C4-2B (cell line): ENCODE measurements at regions not wholly inside any gene's neighbourhood (a gene's known extent, or its start where the extent isn't known, plus 50 kb on each side); places are given as distances from the start of the nearest gene placed in this dataset.
"Not testable (repeated sequence)": the region's sequence is repeated elsewhere in the genome, so short reads cannot be mapped to it uniquely, and the experiment has no call there.

Experiments
- H3K27ac ChIP-seq: fragments of 450-650 bp; 2 replicates; pipeline ENCODE4 v1.5.1; 2017
- ZFX ChIP-seq: fragments of 450-650 bp; IDR thresholded peaks from 2 replicates; pipeline ENCODE4 v1.6.1; 2017
- TF ChIP-seq, protein P1 (sequence below): fragments of 450-650 bp; conservative IDR thresholded peaks from 2 replicates; pipeline ENCODE4 v1.5.1; 2017; ENCODE audit warnings: mild to moderate bottlenecking

DNA sequence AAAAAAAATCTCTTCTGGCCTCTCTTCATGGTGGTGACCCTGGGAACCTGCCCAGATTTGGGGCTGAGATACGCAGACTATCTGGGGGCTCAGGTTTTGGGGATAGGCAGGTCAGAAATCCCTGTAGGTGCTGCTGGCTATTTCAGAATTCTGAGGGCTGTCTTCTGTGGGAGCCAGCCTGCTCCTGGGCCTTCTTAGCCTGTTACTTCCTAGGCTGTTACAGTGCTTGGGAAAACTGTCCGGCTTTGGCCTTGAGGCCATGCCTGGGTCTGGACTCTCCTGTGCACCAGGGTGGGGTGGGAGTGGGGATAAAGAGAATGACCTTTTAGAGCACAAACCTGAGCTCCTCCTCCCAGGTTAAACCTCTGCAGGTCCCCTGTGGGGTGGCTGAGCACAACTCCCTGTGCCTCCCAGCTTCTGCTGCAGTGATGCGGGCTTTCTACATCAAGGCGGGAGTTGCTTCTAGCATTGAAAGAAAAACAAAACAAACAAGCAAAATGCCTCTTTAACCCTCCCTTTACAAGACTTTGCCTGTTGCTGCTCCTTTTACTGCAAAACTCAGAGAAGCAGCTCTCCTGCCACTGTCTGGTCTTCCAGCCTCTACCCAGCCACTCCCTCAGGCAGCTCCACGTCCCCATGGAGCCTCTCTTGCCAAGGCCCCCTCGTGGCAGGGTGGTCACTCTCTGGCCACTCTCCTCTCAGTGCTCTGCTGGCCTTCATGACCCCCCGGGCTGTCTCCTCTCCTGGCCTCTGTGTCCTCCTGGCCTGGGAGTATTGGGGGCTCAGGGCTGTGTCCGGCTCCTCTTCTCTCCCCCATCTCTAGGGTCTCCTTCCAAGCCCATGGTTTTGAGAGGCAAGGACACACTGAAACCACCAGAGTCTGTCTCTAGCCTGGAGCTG, 293.0 kb upstream of the HS6ST1 start:
- no peak for TF ChIP-seq ZFX
- TF ChIP-seq, protein P1, sequence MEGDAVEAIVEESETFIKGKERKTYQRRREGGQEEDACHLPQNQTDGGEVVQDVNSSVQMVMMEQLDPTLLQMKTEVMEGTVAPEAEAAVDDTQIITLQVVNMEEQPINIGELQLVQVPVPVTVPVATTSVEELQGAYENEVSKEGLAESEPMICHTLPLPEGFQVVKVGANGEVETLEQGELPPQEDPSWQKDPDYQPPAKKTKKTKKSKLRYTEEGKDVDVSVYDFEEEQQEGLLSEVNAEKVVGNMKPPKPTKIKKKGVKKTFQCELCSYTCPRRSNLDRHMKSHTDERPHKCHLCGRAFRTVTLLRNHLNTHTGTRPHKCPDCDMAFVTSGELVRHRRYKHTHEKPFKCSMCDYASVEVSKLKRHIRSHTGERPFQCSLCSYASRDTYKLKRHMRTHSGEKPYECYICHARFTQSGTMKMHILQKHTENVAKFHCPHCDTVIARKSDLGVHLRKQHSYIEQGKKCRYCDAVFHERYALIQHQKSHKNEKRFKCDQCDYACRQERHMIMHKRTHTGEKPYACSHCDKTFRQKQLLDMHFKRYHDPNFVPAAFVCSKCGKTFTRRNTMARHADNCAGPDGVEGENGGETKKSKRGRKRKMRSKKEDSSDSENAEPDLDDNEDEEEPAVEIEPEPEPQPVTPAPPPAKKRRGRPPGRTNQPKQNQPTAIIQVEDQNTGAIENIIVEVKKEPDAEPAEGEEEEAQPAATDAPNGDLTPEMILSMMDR = no peak
- H3K27ac ChIP-seq = no peak overlapping the region

GRCh38 chr2:128612628-128613027, 294.0 kb upstream of the HS6ST1 start:
- no peak for TF ChIP-seq ZFX
- TF ChIP-seq, protein P1 = no peak
- no peak overlapping the region for H3K27ac ChIP-seq

DNA sequence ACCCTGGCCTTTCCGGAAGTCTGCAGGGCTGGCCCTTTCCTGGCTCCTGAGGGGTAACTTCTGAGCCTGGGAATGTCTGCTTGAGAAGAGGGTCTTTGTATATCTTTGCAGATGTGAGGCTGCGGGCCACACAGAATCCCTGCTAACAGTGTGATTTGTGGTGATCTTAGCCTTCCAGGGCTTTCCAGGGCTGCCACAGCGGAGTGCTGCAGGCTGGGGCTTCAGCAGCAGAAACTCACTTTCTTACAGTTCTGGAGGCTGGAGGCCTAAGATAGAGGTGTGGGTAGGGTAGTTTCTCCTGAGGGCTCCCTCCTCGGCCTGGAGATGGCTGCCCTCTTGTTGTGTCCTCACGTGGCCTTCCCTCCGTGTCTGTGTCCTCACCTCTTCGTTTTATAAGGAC, 294.7 kb upstream of the HS6ST1 start:
- no peak for TF ChIP-seq ZFX
- TF ChIP-seq, protein P1 = no peak

GRCh38 chr2:128613876-128614275, 295.2 kb upstream of the HS6ST1 start:
- no peak overlapping the region for H3K27ac ChIP-seq
- TF ChIP-seq, protein P1 = no peak
- TF ChIP-seq ZFX = no peak

More for the DNA sequence above, 294.7 kb upstream of the HS6ST1 start:
- no peak overlapping the region for H3K27ac ChIP-seq

GRCh38 chr2:128614907-128615306, 296.2 kb upstream of the HS6ST1 start:
- not testable (repeated sequence) for H3K27ac ChIP-seq

DNA sequence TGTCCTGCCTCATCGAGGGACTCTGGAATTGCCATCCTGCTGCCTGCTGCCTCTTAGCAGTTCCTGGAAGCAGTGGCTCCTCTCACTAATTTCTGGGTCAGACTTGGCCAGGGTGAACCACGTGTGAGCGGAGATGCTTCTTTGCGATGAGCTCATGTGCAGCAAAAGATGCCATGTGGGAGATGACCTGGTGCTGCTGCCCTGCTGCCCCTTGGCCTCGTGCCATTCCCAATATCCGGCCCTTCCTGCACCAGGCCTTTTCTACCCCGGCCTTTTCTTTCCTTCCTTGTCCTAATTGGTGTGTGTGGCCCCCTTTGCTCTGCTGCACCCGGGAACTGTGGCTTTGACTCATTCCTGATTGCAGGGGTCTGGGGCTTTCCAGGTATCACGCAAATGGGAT, 296.9 kb upstream of the HS6ST1 start:
- TF ChIP-seq, protein P1 = no peak
- no peak for TF ChIP-seq ZFX
- no peak overlapping the region for H3K27ac ChIP-seq

- no peak for TF ChIP-seq ZFX
- TF ChIP-seq, protein P1 = no peak
- no peak overlapping the region for H3K27ac ChIP-seq
Observed at GRCh38 chr2:128617029-128617590, 298.4 kb upstream of the HS6ST1 start.

- no peak overlapping the region for H3K27ac ChIP-seq
- TF ChIP-seq, protein P1 = no peak
- no peak for TF ChIP-seq ZFX
Observed at GRCh38 chr2:128617661-128618060, 299.0 kb upstream of the HS6ST1 start.
